ENCODE measurements at regions not wholly inside any gene's neighbourhood (a gene's known extent, or its start where the extent isn't known, plus 50 kb on each side); places are given as distances from the start of the nearest gene placed in this dataset.

- Histone ChIP-seq H3K27ac (ENCODE audit: low read depth, low read length) (no peak overlapping the region), H2AFZ (ENCODE audit: low read depth, low read length, poor library complexity, severe bottlenecking) (no peak overlapping the region), H3K4me2 (ENCODE audit: low read length) (no peak overlapping the region), H3K9ac (ENCODE audit: low read length) (no peak overlapping the region), H3K79me2 (ENCODE audit: insufficient read depth, low read length) (no peaks in the 10 kb centered on the region), H3K4me3 (replicated peaks in 1 of 2; ENCODE audit: low read depth in 1 of 2, low read length in 2 of 2) (no peak overlapping the region), H3K27me3 (ENCODE audit: insufficient read depth, low read length) (no peaks in the 10 kb centered on the region), H3K9me3 (ENCODE audit: control insufficient read depth in 1 of 2, insufficient read depth in 1 of 2, low read depth in 1 of 2, low read length in 2 of 2) (no peaks in the 10 kb centered on the region), H4K20me1 (ENCODE audit: insufficient read depth) (no peaks in the 10 kb centered on the region), H3K36me3 (ENCODE audit: control insufficient read depth in 1 of 2, insufficient read depth in 2 of 2, low read length in 2 of 2) (no peaks in the 10 kb centered on the region), H3K9me2 (ENCODE audit: insufficient read depth) (peaks cover 11% of the 10 kb centered on the region; the same call in 1 of the 2 replicates), H3K4me1 (ENCODE audit: control insufficient read depth in 1 of 2, insufficient read depth in 2 of 2, low read length in 2 of 2) (no peaks in the 10 kb centered on the region)
- ChIA-PET RAD21 (ENCODE audit: low non-redundant PET in 1 of 2, low total read pairs in 2 of 2, uncharacterized antibody in 2 of 2, unreplicated experiment in 2 of 2) (no interaction called here), POLR2A (no interaction called here), CTCF (no interaction called here)
- TF ChIP-seq POLR2AphosphoS5 (IDR thresholded peaks at IDR 0.05; ENCODE audit: low read depth, low read length) (no peak), MAX (IDR thresholded peaks at IDR 0.05) (no peak), CEBPB (IDR thresholded peaks at IDR 0.05; ENCODE audit: low read depth) (no peak), ELF1 (IDR thresholded peaks at IDR 0.05; ENCODE audit: borderline replicate concordance, low read depth) (no peak), TCF7L2 (IDR thresholded peaks at IDR 0.05; ENCODE audit: borderline replicate concordance, extremely low read depth, insufficient read depth, insufficient read length) (no peak), EZH2 (IDR thresholded peaks at IDR 0.05) (no peak), ATF3 (IDR thresholded peaks at IDR 0.05) (no peak), ZNF274 (IDR thresholded peaks at IDR 0.05; ENCODE audit: low read depth, low read length) (no peak), RAD21 (IDR thresholded peaks at IDR 0.05; ENCODE audit: low read depth) (no peak), FOSL1 (IDR thresholded peaks at IDR 0.05; ENCODE audit: low read depth) (no peak), REST (IDR thresholded peaks at IDR 0.05; ENCODE audit: low read depth) (no peak), ZFX (IDR thresholded peaks at IDR 0.05) (no peak), YY1 (IDR thresholded peaks at IDR 0.05; ENCODE audit: extremely low read depth, insufficient replicate concordance, low read depth, low read length) (no peak), CTCF (IDR thresholded peaks at IDR 0.05 in 2 of 3, conservative IDR thresholded peaks at IDR 0.05 in 1 of 3; ENCODE audit: borderline replicate concordance in 1 of 3, insufficient read depth in 1 of 3, low read depth in 2 of 3, low read length in 2 of 3) (no peak), SRF (IDR thresholded peaks at IDR 0.05; ENCODE audit: low read depth) (no peak)
- ATAC-seq: no peak
- DNase-seq (ENCODE audit: low read depth, low spot score): no peak
- BruUV-seq (replicated peaks): no TSS peak
- intact Hi-C loops (cut with micrococcal nuclease): no loop called here
Observed at GRCh38 chr11:28956446-28956845, 848.3 kb downstream of the METTL15 start.
